SK-N-MC (cell line): ENCODE measurements at regions not wholly inside any gene's neighbourhood (a gene's known extent, or its start where the extent isn't known, plus 50 kb on each side); places are given as distances from the start of the nearest gene placed in this dataset.

ENCODE experiments used
- DNase-seq: peaks from one replicate; pipeline ENCODE4 v3.0.0-alpha.2; 2011; ENCODE audit warnings: low read depth, low spot score
- H3K27ac ChIP-seq: fragments of 200-600 bp; sonication (generic); 2 replicates; pipeline ENCODE4 v1.5.1; 2016; ENCODE audit warnings: mixed run types
- H3K36me3 ChIP-seq: fragments of 200-600 bp; sonication (generic); 2 replicates; pipeline ENCODE4 v1.6.1; 2017; ENCODE audit warnings: antibody characterized with exemption, low read length, mixed read lengths; ENCODE audit not compliant: insufficient read depth
- H3K4me3 ChIP-seq: fragments of 200-600 bp; sonication (generic); 2 replicates; pipeline ENCODE4 v1.5.1; 2016
- H3K9ac ChIP-seq: fragments of 200-600 bp; sonication (generic); 2 replicates; pipeline ENCODE4 v1.8.0; 2017; ENCODE audit warnings: mixed run types, mixed read lengths; ENCODE audit not compliant: insufficient read length
- H3K9me3 ChIP-seq: fragments of 200-600 bp; sonication (generic); 2 replicates; pipeline ENCODE4 v1.6.1; 2017; ENCODE audit warnings: low read depth, mild to moderate bottlenecking, antibody characterized with exemption, low read length, moderate library complexity, mixed read lengths
- EZH2 ChIP-seq: fragments of 200-600 bp; sonication (generic); IDR thresholded peaks from one replicate; pipeline ENCODE4 v1.6.1; 2017; ENCODE audit warnings: antibody characterized with exemption
- FOXP2 ChIP-seq: optimal IDR thresholded peaks from 2 replicates; pipeline ENCODE3; 2011; ENCODE audit warnings: mild to moderate bottlenecking, moderate library complexity; ENCODE audit not compliant: insufficient read depth; ENCODE audit errors: extremely low read length, control extremely low read depth
- POLR2AphosphoS5 ChIP-seq: IDR thresholded peaks from 2 replicates; pipeline ENCODE4 v1.6.1; 2012; ENCODE audit warnings: mild to moderate bottlenecking, low read depth, low read length, borderline replicate concordance

DNA sequence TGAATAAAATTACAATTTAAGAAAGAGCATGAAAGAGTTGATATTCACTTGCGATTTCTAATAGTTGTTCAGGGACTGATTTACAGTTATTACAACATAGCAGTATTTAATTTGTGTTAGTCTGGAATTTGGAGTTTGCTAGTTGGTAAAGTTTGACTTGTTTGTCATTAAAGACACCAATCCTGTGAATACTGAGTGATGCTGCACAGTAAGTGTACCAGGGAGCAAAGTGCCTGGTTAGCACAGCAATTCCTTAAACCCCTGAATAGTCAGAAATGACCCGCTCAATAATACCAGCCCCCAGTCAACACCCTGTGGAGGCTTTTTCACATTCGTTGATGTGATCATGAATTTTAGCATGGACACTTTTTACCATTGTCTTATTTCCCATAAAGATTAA lies 122.2 kb upstream of the GC start:
- Histone ChIP-seq H3K27ac (no peak overlapping the region), H3K9me3 (peaks cover 4% of the 10 kb centered on the region; the same call in 1 of the 2 replicates), H3K36me3 (no peaks in the 10 kb centered on the region), H3K4me3 (no peak overlapping the region), H3K9ac (no peak overlapping the region)
- no peak for DNase-seq
- no peak for TF ChIP-seq FOXP2
- no peak for TF ChIP-seq POLR2AphosphoS5
- TF ChIP-seq EZH2 = no peak

DNA sequence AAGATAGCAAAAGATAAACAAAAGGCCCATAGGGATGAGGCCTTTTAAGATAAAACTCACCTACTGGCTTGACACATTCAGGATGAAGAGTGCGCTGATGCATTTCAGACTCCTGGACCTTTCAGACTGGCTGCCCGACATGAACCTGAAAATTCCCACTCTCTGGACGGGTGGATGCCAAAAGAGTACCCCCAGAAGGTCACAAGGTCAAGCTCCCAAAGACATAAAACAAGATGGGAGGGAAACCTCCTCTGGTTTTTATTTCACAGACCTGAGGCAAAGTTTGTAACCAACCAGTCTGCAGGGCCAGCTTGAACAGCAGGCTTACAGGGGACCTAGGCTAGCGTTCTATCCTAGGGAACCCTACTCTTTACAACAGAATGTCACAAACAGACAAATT lies 123.2 kb upstream of the GC start:
- Histone ChIP-seq H3K36me3 (no peaks in the 10 kb centered on the region), H3K4me3 (no peak overlapping the region), H3K9ac (no peak overlapping the region), H3K9me3 (peaks cover 4% of the 10 kb centered on the region; the same call in 1 of the 2 replicates), H3K27ac (no peak overlapping the region)
- DNase-seq = no peak
- TF ChIP-seq EZH2 (no peak), FOXP2 (no peak), POLR2AphosphoS5 (no peak)

DNA sequence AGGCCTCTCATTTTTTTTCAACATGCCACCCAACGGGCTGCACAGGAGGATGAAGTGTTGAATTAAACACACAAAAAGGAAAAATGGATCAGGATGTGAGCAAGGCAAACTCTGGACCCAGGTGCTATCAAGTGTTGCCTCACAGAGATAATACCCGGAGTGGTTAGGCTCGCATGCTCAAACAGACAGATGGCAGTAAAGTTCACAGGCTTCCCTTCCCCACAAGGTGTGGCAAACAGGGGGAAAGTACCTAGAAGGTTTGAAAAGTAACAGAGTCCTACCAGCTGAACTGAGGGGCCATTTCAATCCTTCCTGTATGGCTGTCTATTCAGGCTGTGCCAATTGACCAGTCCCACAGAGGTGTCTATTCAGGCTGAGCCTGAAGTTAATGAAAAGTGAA lies 123.9 kb upstream of the GC start:
- no peak overlapping the region for H3K9ac ChIP-seq
- TF ChIP-seq POLR2AphosphoS5 = no peak
- TF ChIP-seq EZH2 = no peak
- no peak for TF ChIP-seq FOXP2
- no peaks in the 10 kb centered on the region for H3K36me3 ChIP-seq
- no peak overlapping the region for H3K27ac ChIP-seq
- H3K4me3 ChIP-seq = no peak overlapping the region
- no peak for DNase-seq
- H3K9me3 ChIP-seq = peaks cover 4% of the 10 kb centered on the region; the same call in 1 of the 2 replicates

DNA sequence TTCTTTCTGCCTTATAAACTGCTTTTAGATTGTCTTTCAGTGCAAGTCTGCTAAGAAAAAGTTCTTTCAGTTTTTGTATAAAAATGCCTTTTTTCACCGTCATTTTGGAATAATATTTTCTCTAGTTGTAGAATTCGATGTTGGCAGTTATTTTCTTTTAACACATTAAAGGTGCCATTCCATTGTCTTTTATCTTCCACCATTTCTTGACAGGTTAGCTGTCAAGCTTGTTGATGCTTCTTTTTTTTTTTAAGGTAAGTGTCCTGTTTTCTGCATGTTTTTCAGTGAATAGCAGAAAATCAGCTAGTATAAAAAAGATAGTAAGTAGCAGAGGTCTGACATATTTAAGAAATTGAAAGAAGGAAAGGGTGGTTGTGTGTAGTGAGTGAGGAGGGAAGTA lies 118.5 kb upstream of the NPFFR2 start:
- Histone ChIP-seq H3K9ac (no peak overlapping the region), H3K36me3 (no peaks in the 10 kb centered on the region), H3K27ac (no peak overlapping the region), H3K4me3 (no peak overlapping the region), H3K9me3 (peaks cover 3% of the 10 kb centered on the region; the same call in 1 of the 2 replicates)
- no peak for DNase-seq
- TF ChIP-seq EZH2 (no peak), POLR2AphosphoS5 (no peak), FOXP2 (no peak)

DNA sequence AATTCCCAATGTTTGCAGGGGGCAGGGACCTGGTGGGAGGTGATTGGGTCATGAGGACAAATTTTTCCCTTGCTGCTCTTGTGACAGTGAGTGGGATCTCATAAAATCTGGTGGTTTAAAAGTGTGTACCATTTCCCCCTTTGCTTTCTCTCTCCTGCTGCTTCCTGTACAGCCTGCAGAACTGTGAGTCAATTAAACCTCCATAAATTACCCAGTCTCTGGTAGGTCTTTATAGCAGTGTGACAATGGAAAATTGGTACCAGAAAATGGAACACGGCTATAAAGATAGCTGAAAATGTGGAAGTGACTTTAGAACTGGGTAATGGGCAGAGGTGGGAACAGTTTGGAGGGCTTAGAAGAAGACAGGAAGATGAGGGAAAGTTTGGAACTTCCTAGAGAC lies 108.7 kb upstream of the NPFFR2 start:
- no peak overlapping the region for H3K9ac ChIP-seq
- TF ChIP-seq POLR2AphosphoS5 (no peak; the same call in 1 of the 2 replicates), FOXP2 (no peak), EZH2 (no peak)
- 0 out of 2 replicates have a peak, but pooled peaks cover under 1% of the 10 kb centered on the region for H3K9me3 ChIP-seq
- H3K4me3 ChIP-seq = peak overlapping the region; percentile 13
- peak; percentile 20 for DNase-seq
- H3K36me3 ChIP-seq = no peaks in the 10 kb centered on the region
- H3K27ac ChIP-seq = no peak overlapping the region

DNA sequence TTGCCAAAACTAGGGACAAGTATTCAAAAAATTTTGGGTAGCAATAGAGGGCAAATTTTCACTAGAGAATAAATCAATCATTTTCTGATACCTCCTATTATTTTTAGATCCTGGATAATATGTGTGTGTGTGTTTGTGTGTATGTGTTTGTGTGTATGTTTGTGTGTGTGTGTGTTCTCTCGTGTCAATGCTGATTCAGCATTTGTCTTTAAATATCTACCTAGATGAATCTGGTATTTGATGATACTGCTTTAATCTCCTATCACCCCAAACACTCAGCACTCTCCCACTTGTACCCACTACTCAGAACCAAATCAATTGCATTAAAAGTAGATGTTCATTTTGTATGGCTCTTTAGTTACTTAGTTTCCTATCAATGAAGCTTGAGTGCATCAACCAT lies 101.3 kb upstream of the NPFFR2 start:
- no peak for DNase-seq
- H3K27ac ChIP-seq = no peak overlapping the region
- no peak overlapping the region for H3K4me3 ChIP-seq
- H3K9ac ChIP-seq = no peak overlapping the region
- no peaks in the 10 kb centered on the region for H3K9me3 ChIP-seq
- TF ChIP-seq FOXP2 (no peak), EZH2 (no peak), POLR2AphosphoS5 (no peak)
- H3K36me3 ChIP-seq = no peaks in the 10 kb centered on the region

DNA sequence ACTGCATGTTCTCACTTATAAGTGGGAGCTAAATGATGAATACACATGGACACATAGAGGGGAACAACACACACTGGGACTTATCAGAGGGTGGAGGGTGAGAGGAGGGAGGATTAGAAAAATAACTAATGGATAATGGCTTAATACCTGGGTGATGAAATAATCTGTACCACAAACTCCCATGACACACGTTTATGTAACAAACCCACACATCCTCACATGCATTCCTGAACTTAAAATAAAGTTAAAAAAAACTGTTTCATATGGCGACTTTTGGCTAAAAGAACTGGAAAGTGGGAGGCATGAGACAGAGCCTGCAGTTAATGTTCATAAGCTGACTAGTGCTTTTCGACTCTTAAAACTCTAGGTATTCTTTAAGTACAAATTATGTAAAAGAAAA lies 98.9 kb upstream of the NPFFR2 start:
- Histone ChIP-seq H3K9me3 (no peaks in the 10 kb centered on the region), H3K4me3 (peak overlapping the region; percentile 0; the same call in 1 of the 2 replicates), H3K36me3 (no peaks in the 10 kb centered on the region), H3K27ac (peak overlapping the region; percentile 77; the same call in 1 of the 2 replicates), H3K9ac (no peak overlapping the region)
- no peak for TF ChIP-seq FOXP2
- no peak for TF ChIP-seq EZH2
- DNase-seq = no peak

DNA sequence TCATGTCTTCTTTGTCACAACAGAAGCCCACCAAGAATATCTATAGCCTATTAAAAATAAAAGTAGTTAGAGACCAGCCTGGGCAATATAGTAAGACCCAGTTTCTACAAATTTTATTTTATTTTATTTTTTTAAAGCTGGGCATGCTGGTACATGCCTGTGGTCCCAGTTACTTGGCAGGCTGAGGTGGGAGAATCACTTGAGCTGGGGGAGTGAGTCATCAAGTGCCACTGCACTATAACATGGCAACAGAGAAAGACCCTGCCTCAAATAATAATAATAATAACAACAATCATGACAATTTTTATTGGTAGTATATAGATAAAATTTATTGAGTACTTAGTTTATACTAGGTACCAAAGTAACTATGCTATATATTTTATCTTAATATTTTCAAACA lies 93.0 kb upstream of the NPFFR2 start:
- no peak for TF ChIP-seq FOXP2
- TF ChIP-seq POLR2AphosphoS5 = no peak
- no peak for TF ChIP-seq EZH2

DNA sequence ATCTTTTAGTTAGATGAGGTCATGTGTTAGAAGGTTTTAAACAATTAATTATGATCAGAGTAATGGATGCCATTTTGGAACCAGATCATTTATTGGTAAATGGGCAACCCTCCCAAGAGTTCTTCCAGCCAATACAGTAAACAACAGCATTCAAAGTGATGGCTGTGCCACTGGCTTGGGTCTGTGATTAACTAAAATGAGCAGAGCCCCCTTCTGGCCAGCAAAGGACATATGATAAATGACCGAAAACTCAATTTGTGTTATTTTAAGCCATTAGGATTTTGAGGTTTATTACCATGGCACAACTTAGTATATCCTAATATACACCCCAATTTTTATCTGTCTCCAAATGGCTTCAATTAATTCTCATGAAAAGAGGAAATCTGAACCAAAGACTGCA lies 90.8 kb upstream of the NPFFR2 start:
- TF ChIP-seq FOXP2 (no peak), POLR2AphosphoS5 (no peak), EZH2 (no peak)
- no peak overlapping the region for H3K4me3 ChIP-seq
- H3K27ac ChIP-seq = no peak overlapping the region
- DNase-seq = no peak
- H3K9me3 ChIP-seq = no peaks in the 10 kb centered on the region
- H3K9ac ChIP-seq = no peak overlapping the region
- H3K36me3 ChIP-seq = no peaks in the 10 kb centered on the region

More for the DNA sequence above, 93.0 kb upstream of the NPFFR2 start:
- H3K9ac ChIP-seq = no peak overlapping the region
- no peaks in the 10 kb centered on the region for H3K9me3 ChIP-seq
- no peak for DNase-seq
- no peak overlapping the region for H3K27ac ChIP-seq
- no peak overlapping the region for H3K4me3 ChIP-seq
- no peaks in the 10 kb centered on the region for H3K36me3 ChIP-seq
